Sciatic nerve (tissue), 2 donors: ENCODE measurements at regions not wholly inside any gene's neighbourhood (a gene's known extent, or its start where the extent isn't known, plus 50 kb on each side); places are given as distances from the start of the nearest gene placed in this dataset.

ENCODE experiments used
- ATAC-seq: fragments of 200-7000 bp; cut with Tn5 transposase; one replicate; pipeline ENCODE4 v1.9.1; 2020; ENCODE audit warnings: mild to moderate bottlenecking, moderate library complexity
- DNase-seq: peaks from one replicate; pipeline ENCODE4 v3.0.0-alpha.2; 2020; ENCODE audit warnings: low spot score
- intact Hi-C: fragments of 100-400 bp; cut with DNase I; formaldehyde crosslinking; loops from one replicate; pipeline ENCODE4 v1.14.2; 2022
- donor health status: DM: no; HTN: no; CAD: no.
- donor health status: DM: no; HTN: no; CAD: no.

DNA sequence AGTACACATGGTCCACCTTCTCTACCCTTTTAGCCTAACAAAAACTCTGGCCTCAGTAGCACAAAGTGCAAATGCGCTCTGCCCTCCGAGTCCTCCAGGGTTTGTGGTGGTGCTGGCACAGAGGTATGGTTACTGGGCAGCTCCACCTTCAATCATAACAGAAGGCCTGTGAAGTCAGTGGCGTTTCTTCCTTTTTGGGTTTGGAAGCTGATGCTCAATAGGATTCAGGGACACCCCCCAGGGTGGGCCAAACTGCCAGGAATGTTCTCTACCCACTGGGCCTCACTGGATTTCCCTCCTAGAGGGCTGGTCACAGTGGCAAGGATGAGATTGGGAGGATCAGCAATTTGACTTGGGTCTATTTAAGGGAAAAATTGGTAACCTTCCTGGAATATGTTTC is 286.1 kb upstream of the FOXQ1 start:
- intact Hi-C loops = no loop called here
- no peak for ATAC-seq
- DNase-seq = no peak

DNA sequence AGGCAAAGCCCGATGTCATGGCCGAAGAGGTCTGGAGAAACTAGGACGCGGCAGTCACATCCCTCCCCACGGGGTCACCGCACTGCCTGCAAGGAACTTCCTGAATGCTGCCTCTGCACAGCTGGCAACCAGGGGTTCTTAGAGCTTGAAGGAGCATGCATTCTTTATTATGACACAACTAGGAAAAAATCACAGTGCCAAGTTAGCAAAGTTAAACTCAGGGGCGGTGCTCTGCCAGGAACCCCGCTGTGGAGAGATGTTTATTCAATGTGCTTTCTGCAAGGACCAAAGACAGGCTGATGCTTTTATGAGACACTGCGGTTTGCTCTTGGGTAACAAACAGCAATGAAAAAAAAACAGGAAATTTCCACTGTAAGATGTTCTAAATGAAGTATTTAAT is 287.3 kb upstream of the FOXQ1 start:
- intact Hi-C loops = no loop called here
- no peak for DNase-seq

DNA sequence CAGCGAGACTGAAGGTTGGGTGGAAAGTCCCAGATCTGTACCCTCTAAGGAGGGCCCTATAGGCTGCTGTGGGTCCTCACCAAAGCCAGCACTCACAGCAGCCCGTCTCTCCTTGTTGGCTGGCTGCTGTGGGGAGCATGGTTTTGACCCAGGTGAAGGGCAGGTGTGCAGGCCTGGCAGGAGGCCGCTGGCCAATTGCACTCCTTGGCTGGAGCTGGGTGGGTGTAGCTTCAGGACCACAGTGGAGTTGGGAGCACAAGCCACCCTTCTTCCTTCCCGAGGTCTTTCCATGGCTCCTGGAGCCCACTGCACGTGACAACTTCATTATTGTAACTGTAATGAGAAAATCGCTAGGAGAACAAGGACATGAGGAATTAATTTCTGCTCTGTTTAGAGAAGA is 287.7 kb upstream of the FOXQ1 start:
- no peak for ATAC-seq
- intact Hi-C loops = no loop called here

More for the DNA sequence above, 287.3 kb upstream of the FOXQ1 start:
- ATAC-seq = no peak

DNA sequence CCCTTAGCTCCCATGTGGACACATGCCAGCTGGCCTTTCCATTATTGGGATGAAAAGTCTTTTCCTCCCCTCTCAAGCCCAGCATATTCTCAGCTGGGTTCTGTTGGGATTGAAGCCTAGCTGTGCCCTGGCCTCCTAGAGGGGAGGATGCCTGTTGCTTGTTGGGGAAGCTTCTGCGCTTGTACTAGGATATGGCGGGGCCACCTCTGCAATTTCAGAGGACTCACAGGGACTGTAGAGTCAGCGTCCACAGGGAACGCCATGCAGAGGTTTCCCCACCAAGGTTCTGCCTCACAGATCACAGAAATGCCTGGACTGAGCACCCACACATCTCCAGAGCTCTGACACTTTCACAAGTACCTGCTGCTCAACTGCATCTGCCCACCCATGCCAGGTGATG is 288.7 kb upstream of the FOXQ1 start:
- DNase-seq (no peak), ATAC-seq (no peak)
- intact Hi-C loops = no loop called here

More for the DNA sequence above, 287.7 kb upstream of the FOXQ1 start:
- DNase-seq = no peak

DNA sequence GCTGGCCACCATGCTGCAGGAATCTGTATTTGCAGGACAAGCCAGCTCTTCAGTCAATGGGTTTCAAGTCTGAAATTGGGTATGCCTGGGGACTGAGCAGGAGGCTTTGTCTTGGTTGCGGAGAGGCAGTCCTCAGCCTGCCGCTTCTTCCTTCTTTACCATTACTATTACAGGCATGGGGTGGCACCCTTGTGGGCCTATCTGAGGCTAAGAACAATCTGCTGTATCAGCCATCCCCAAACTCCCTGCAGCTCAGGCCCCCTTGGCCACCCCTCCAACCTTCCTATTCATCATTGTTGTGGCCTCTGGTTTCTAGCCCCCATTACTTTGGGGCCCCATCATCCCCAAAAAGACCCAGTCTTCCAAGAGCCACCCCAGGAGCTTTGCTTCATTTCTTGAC is 289.2 kb upstream of the FOXQ1 start:
- ATAC-seq (no peak), DNase-seq (no peak)
- intact Hi-C loops = no loop called here

DNA sequence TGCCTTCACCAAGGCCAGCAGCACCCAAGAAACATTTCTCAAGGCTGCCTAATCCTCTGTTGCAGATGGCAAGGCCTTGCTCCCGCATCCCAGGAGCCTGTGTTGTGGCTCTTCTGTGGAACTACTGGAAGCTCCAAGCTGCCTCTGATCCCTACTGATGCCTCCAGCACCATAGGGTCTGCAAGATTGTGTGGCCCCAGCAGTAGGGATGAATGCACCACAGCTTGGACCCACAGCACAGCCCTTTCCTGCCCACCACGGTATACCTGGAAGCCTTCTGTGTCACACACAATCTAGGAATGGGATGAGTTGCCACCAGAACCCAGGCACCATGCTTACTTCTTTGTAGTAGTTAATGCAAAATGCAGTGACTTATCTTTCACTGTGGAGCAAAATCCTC is 291.1 kb upstream of the FOXQ1 start:
- DNase-seq (no peak), ATAC-seq (no peak)
- intact Hi-C loops = no loop called here

DNA sequence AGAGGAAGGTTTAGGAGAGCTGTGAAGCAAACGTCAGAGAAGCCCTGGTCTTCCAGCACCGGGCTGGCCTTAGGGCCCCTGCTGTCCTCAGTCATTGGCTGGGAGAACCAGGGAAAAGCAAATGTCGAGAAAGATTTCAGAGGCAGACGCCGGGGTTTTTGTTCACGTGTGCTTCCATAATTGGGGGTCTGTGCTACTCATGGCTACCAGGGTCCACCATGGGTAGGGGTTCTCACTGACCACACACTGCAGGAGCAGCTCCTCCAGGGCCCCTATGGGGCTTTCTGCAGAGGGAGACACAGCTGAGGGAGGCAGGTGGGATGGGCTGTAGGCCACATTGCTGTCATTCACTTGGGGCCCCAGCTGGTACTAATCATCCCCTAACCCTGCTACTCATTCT is 291.8 kb upstream of the FOXQ1 start:
- intact Hi-C loops = no loop called here
- no peak for ATAC-seq
- no peak for DNase-seq

DNA sequence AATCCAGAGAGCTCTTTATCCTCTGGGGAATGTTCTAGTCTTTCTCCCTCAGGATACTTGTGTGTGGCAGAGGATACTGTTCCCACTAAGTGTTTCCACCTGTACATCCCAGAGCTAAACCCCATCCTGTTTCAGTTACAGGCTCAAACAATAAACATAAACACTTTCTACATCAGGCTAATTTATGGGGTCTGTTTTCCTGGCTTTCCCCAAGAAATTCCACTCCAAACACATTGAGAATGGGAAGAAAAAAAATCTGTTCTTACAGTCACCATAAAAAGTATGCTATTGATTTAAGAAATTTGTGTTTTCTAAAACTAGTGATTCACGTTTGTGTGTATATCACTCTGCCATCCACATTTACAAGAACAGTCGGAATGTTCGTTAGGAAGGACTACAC is 293.9 kb upstream of the FOXQ1 start:
- intact Hi-C loops = no loop called here
- ATAC-seq (no peak), DNase-seq (no peak)

DNA sequence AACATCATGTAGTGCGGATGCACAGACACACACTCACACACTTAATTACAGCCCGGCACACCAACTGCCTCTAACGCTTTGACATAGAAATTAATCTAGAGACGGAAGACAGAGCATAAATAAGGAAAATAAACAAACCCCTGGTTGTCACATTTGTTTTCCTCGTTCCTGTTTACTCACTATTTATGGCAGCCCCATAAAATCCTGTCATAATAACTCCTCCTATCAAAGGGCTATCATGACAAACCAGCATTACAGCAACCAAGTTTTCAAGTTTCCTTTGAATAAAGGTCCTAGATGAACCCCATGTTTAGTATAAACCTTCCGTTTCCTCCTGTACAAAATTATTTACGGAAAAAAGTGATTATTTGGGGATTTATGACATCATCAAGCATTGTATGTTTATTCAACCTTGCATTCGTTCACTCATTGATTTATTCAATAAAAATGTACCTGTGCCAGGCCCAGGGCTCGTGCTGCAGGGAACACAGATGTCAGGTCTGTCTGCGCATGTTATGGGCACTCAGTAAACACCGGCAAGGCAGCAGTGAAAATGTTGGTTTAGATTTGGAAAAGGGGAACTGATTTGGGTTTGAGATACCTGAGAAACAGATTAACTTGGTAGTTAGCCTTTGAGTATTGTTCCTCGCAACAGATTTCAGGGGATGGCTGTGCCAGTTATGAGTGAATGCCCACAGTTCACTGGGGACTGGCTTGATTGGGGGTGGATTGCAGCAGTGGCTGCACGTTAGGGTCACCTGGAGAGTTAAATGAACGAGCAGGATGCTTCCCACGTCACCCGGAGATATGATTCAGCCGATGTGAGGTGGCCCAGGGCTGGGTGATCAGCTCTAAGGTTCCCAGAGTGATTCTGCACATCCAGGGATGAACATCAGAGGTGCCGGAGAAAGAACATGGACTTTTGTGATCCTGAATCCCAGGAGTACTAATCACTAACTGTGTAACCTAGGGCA is 295.3 kb upstream of the FOXQ1 start:
- ATAC-seq (no peak), DNase-seq (no peak)
- intact Hi-C loops = no loop called here

DNA sequence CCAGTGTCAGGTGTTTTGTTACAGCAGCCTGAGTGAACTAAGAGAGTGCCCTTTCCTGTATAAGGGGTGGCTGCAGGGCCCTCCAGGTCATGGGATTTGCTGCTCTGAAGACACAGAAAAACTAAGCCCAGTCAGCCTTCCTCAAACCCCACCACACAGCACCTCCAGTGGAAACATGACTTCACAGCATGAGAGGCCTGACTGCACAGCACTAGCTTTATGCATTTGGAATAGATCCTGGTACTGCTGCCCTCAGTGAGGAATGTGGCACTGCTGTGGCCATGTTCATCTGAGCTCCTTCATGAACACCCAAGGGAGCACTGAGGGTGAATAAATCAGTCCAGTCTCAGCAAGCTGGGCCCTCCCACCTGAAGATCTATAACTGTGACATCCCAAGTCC is 296.1 kb upstream of the FOXQ1 start:
- intact Hi-C loops = no loop called here
- DNase-seq = no peak
- no peak for ATAC-seq

DNA sequence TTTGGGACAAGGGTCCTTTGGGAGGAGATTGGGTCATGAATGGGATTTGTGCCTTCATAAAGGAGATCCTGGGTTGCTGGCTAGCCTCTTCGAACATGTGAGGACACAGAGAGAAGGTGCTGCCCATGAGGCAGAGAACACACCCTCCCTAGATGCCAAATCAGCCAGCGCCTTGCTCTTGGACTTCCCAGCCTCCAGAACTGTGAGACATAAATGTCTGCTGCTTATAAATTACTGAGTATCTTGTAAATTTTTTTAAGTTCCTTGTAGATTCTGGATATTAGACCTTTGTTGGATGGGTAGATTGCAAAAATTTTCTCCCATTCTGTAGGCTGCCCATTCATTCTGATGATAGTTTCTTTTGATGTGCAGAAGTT is 297.5 kb upstream of the FOXQ1 start:
- ATAC-seq = no peak
- intact Hi-C loops = no loop called here
- no peak for DNase-seq

DNA sequence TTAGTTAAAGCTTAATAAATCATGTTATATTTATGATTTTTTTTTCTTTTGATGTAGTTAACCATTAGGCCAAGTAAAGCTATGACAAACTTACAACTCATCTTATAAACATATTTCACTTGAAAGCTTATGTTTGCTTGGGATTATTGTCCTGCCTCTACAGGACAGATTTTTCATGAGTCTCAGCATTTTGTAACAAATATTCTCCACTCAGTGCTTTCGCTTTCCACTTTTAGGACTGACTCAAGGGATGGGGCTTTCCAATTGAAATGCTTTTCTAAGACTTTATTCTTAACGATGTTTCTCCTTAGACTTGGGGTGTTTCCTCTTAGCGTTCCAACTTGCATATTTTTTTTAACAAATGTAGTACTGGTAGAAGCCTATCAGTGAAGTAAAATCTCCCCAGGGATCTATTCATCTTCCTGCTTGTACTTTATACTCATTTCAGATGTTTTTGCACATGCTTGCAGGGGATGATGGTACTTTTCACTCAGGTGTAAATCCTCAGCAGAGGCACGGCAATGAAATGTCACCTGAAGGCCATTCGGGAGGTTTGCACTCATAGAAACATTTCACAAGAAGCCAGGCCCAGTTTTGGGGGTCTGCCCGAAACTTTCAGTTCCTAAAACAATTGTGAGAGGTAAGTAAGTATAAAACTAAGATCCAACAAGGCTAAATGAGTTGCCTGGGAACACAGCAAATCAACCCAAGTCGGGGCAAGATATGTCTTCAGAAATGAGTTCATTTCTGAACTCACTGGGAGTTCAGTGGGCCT is 298.1 kb upstream of the FOXQ1 start:
- no peak for DNase-seq
- ATAC-seq = no peak
- intact Hi-C loops = no loop called here

DNA sequence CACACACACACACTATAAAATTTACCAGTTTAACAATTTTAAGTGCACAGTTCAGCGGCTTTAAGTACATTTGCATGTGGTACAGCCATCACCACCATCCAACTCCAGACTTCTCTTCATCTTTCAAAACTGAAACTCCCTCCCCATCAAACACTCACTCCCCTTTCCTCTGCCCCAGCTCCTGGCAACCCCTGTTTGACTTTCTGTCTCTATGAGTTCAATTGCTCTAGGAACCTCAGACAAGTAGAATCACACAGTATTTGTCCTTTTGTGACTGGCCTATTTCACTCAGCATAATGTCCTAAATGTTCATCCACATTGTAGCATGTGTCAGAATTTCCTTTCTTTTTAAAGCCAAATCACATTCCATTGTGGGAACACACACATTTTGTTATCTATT is 302.8 kb upstream of the FOXQ1 start:
- no peak for DNase-seq
- intact Hi-C loops = no loop called here

DNA sequence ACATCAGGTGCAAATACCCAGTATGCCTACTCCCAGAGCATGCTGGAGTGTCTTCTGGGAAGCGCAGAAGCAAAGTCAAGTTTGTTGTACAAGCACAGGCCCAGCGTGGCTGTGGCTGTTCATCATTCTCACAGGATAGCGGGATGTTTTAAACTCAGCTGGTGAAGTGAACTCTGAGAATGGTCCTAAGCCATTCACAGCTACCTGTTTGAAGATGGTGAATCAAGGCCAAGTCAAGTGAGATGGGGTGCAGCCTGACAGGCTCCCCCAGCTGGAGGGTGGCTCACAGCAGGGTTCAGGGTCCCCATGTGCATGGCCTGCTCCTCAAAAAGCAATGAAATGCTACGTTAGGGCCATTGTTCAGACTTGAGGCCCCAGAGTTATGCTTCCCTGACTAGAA is 304.7 kb upstream of the FOXQ1 start:
- no peak for ATAC-seq
- intact Hi-C loops = no loop called here
- no peak for DNase-seq

More for the DNA sequence above, 302.8 kb upstream of the FOXQ1 start:
- no peak for ATAC-seq

DNA sequence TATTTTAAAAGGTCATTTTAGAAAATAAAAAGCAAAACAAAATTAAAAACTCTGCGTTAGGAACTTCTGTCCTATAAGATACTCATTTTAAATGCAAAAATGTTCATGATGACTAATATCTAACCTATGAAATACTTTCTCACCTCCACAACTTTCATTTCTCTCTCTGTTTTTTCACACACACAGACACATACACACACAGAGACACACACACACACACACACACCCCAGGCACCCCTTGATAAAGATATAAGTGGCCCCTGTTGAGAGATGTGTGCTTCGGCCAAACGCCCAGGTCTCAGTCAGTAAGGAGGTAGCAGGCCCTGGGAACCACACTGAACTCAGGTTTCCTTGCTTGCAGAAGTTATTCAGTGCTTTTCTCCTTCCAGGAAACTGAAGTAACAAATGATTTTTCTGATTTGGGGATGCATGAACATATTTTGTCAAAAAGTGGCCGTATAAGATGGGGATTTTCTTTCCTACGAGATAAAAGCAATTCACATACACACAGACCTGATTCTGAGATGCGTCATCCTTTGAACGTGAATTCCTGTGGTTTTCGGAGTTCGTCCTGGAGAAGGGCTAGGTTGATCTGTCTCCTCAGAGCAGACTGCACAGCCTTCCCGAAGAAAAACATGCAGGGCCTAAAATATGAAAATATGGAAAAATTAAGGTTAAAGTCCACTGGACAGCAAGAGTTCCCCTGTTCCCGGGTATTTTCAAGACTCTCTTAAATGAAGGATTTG is 306.8 kb upstream of the FOXQ1 start:
- no peak for DNase-seq
- ATAC-seq = no peak
- intact Hi-C loops = no loop called here

DNA sequence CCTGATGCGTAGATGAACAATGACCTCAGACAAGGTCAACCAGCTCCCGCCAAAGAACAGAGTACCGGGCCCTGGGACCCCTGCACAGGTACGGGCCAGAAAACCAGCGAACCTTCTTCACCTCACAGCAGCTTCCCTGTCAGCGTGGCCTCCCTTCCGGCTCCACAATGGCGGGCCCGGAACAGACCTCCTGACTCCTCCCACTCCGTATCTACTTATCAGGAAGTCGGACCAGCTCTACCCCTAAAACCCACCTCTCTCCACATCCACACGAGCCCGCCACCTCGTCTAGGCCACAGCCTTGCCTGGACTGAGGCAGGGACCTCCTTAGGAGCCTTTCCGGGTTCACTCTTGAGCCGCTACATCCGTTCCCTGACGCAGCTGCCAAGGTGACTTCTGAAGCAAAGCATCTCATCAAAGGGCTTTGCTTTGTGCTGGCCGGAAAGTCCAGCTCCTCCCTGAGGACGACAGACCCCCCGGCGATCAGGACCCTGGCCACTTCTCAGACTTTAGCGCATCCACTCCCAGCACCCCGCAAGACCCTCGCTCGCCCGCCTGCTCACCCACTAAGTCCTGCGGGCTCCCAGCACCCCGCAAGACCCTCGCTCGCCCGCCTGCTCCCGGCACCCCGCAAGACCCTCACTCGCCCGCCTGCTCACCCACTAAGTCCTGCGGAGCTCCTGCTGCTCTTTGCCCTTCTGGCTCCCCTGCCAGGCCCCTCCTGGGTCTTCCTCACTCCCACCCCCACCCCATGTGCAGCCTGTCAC is 308.3 kb upstream of the FOXQ1 start:
- DNase-seq = no peak
- intact Hi-C loops = no loop called here

DNA sequence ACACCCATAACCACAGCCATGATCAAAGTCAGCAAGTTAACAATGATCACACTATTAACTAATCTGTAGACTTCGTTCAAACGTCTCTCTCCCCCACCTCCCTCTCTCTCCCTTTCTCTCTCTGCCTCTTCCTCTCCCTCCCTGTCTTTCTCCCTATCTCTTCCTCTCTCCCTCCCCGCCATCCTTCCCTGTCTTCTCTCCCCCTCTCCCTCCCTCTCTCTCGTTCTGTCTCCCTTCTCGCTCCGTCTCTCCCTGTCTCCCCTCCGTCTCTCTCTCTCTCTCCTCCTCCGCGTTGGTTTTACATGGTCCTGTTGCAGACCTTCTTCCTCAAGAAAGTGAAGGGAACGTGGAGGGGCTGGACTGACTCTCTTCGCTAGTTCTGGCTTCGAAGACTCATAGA is 308.9 kb upstream of the FOXQ1 start:
- DNase-seq (no peak), ATAC-seq (no peak)
- intact Hi-C loops = no loop called here

More for the DNA sequence above, 308.3 kb upstream of the FOXQ1 start:
- no peak for ATAC-seq

DNA sequence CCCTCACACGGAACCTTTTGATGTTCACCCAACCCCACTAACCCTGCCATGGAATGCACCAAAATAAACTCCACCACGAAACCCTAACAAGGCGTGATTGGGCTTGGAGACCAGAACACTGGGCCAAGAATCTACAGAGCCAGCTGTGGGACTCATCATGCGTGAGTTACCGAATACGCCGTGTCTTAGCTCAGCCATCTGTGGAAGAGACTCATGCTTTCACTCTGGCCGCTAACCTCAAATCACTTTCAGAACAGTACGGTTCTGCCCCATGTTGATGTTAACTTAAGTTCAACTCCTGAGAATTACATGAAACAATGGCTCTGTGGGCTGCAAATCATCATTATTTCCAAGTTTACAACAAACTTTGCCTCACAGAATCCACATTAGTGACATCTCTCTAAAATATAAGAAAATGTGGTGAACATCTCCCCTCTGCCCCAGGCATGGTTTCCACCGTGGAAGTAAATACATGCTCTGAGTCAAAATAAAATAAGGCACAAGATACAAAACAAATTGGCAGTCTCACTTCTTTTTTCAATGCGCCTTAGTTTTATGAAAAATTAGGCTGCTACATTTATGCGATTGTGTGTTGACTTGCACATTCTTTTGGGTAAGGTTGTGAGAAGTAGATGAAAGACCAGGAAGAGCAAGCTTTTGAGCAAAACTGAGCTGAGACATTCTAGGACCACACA is 308.9 kb upstream of the EXOC2 start:
- ATAC-seq (no peak), DNase-seq (no peak)
- intact Hi-C loops = no loop called here
